SK-N-SH (cell line): ENCODE measurements at regions not wholly inside any gene's neighbourhood (a gene's known extent, or its start where the extent isn't known, plus 50 kb on each side); places are given as distances from the start of the nearest gene placed in this dataset.

ENCODE experiments used
- CTCF ChIA-PET: fragments of 300-600, 350-600 bp; formaldehyde crosslinking; extraction: SDS; loops from one replicate; lab custom pipeline; 2021; lab: Yijun Ruan, JAX
- POLR2A ChIA-PET: fragments of 350-600 bp; sonication (Branson Sonifier 250); formaldehyde crosslinking; extraction: SDS; loops from one replicate; lab custom pipeline; 2020; ENCODE audit warnings: antibody characterized with exemption, inconsistent platforms; lab: Yijun Ruan, JAX
- DNase-seq: peaks from one replicate; pipeline ENCODE4 v3.0.0; 2012
- H2AFZ ChIP-seq: fragments of 200-600 bp; sonication (generic); 2 replicates; pipeline ENCODE4 v1.8.1; 2016; ENCODE audit warnings: antibody characterized with exemption, mild to moderate bottlenecking, low read depth
- H3F3A ChIP-seq: fragments of 200-600 bp; sonication (generic); replicated peaks from 2 replicates; pipeline ENCODE3; 2016; ENCODE audit warnings: antibody characterized with exemption, mild to moderate bottlenecking; ENCODE audit not compliant: insufficient read depth
- H3K27ac ChIP-seq, 2 experiments: fragments of 200-500 bp in 1 of 2; fragments of 200-600 bp in 1 of 2; sonication (Bioruptor generic) in 1 of 2; sonication (generic), shearing (Covaris generic) in 1 of 2; 2 replicates each; pipeline versions ENCODE4 v1.5.1 to v1.6.1; 2014 to 2016; ENCODE audit warnings: low read depth in 2 of 2, inconsistent platforms in 1 of 2, low read length in 1 of 2, mild to moderate bottlenecking in 1 of 2, mixed read lengths in 1 of 2
- H3K27me3 ChIP-seq: fragments of 200-600 bp; sonication (generic), shearing (Covaris generic); 2 replicates; pipeline ENCODE4 v1.6.1; 2016; ENCODE audit warnings: mixed run types; ENCODE audit not compliant: insufficient read depth
- H3K36me3 ChIP-seq, 2 experiments: fragments of 200-500 bp in 1 of 2; fragments of 200-600 bp in 1 of 2; sonication (Bioruptor generic) in 1 of 2; sonication (generic) in 1 of 2; replicated peaks in 1 of 2; 2 replicates each; pipeline versions ENCODE3 to v1.5.1; 2014 to 2016; ENCODE audit warnings: low read length in 1 of 2, mild to moderate bottlenecking in 1 of 2; ENCODE audit not compliant: insufficient read depth in 2 of 2, control insufficient read depth in 1 of 2
- H3K4me1 ChIP-seq, 2 experiments: fragments of 200-500 bp in 1 of 2; fragments of 200-600 bp in 1 of 2; sonication (Bioruptor generic) in 1 of 2; sonication (generic), shearing (Covaris generic) in 1 of 2; 2 replicates each; pipeline versions ENCODE4 v1.5.1 to v1.6.1; 2014 to 2016; ENCODE audit warnings: low read depth in 1 of 2, low read length in 1 of 2, mixed run types in 1 of 2; ENCODE audit not compliant: insufficient read depth in 2 of 2, control insufficient read depth in 1 of 2
- H3K4me2 ChIP-seq: fragments of 200-600 bp; sonication (generic), shearing (Covaris generic); 2 replicates; pipeline ENCODE4 v1.6.1; 2017; ENCODE audit warnings: mixed run types
- H3K4me3 ChIP-seq, 2 experiments: fragments of 200-500 bp in 1 of 2; fragments of 200-600 bp in 1 of 2; sonication (Bioruptor generic) in 1 of 2; sonication (generic), shearing (Covaris generic) in 1 of 2; 2 replicates each; pipeline versions ENCODE4 v1.5.1 to v1.8.1; 2014 to 2016; ENCODE audit warnings: low read depth in 2 of 2, inconsistent platforms in 1 of 2, low read length in 1 of 2, mild to moderate bottlenecking in 1 of 2, mixed read lengths in 1 of 2, moderate library complexity in 1 of 2
- H3K79me2 ChIP-seq: fragments of 200-600 bp; sonication (generic); 2 replicates; pipeline ENCODE4 v1.8.1; 2017; ENCODE audit warnings: mild to moderate bottlenecking; ENCODE audit not compliant: insufficient read depth
- H3K9ac ChIP-seq: fragments of 200-600 bp; sonication (generic); 2 replicates; pipeline ENCODE4 v1.6.1; 2017; ENCODE audit warnings: mixed run types
- H3K9me2 ChIP-seq: fragments of 200-600 bp; sonication (generic); 2 replicates; pipeline ENCODE4 v1.6.1; 2017; ENCODE audit warnings: mixed run types
- H3K9me3 ChIP-seq: fragments of 200-600 bp; sonication (generic); 2 replicates; pipeline ENCODE4 v1.6.1; 2017; ENCODE audit warnings: mixed run types, mild to moderate bottlenecking, moderate library complexity
- H4K20me1 ChIP-seq: fragments of 200-600 bp; sonication (generic); 2 replicates; pipeline ENCODE4 v1.6.1; 2017; ENCODE audit warnings: mild to moderate bottlenecking, mixed run types; ENCODE audit not compliant: insufficient read depth
- CHD2 ChIP-seq: fragments of 150-350 bp; IDR thresholded peaks from 2 replicates; pipeline ENCODE4 v1.6.1; 2018; ENCODE audit warnings: low read length; ENCODE audit not compliant: partially characterized antibody
- CTCF ChIP-seq: fragments of 200-600 bp; sonication (generic); IDR thresholded peaks from 2 replicates; pipeline ENCODE4 v1.6.1; 2017; ENCODE audit warnings: antibody characterized with exemption, mild to moderate bottlenecking, moderate library complexity
- ELF1 ChIP-seq: IDR thresholded peaks from 2 replicates; pipeline ENCODE4 v1.4.0; 2012
- EP300 ChIP-seq, 2 experiments: IDR thresholded peaks; 2 replicates each; pipeline versions ENCODE4 v1.4.0 to v1.6.1; 2012; ENCODE audit warnings: borderline replicate concordance in 1 of 2, low read depth in 1 of 2, low read length in 1 of 2
- FOSL2 ChIP-seq: IDR thresholded peaks from 2 replicates; pipeline ENCODE4 v1.4.0; 2012; ENCODE audit warnings: low read depth, mild to moderate bottlenecking, moderate library complexity, borderline replicate concordance
- GABPA ChIP-seq: IDR thresholded peaks from 2 replicates; pipeline ENCODE4 v1.4.0; 2012; ENCODE audit warnings: low read depth, mild to moderate bottlenecking
- GATA2 ChIP-seq: sonication (generic); formaldehyde crosslinking; IDR thresholded peaks from 2 replicates; pipeline ENCODE4 v1.5.0; 2020; ENCODE audit warnings: mild to moderate bottlenecking, missing genetic modification reagents
- JUND ChIP-seq: IDR thresholded peaks from 2 replicates; pipeline ENCODE4 v1.4.0; 2012
- MEF2A ChIP-seq: IDR thresholded peaks from 2 replicates; pipeline ENCODE4 v1.4.0; 2012; ENCODE audit warnings: low read depth, borderline replicate concordance
- PBX3 ChIP-seq: IDR thresholded peaks from 2 replicates; pipeline ENCODE4; 2012
- POLR2AphosphoS5 ChIP-seq: IDR thresholded peaks from 2 replicates; pipeline ENCODE4 v1.6.1; 2012; ENCODE audit warnings: low read depth, low read length
- RAD21 ChIP-seq: IDR thresholded peaks from 2 replicates; pipeline ENCODE4 v1.6.1; 2012; ENCODE audit warnings: mild to moderate bottlenecking, low read length
- RCOR1 ChIP-seq: fragments of 150-350 bp; IDR thresholded peaks from 2 replicates; pipeline ENCODE4 v1.6.1; 2017; ENCODE audit warnings: antibody characterized with exemption, low read length
- SIN3A ChIP-seq: IDR thresholded peaks from 2 replicates; pipeline ENCODE4 v1.6.1; 2012; ENCODE audit warnings: low read depth, mild to moderate bottlenecking, low read length, moderate library complexity, borderline replicate concordance
- TAF1 ChIP-seq: IDR thresholded peaks from 2 replicates; pipeline ENCODE4 v1.6.1; 2012; ENCODE audit warnings: low read depth, mild to moderate bottlenecking, low read length, moderate library complexity, borderline replicate concordance
- TCF12 ChIP-seq: IDR thresholded peaks from 2 replicates; pipeline ENCODE4 v1.4.0; 2012
- TEAD4 ChIP-seq: IDR thresholded peaks from 2 replicates; pipeline ENCODE4 v1.4.0; 2012; ENCODE audit warnings: mild to moderate bottlenecking, borderline replicate concordance; ENCODE audit not compliant: insufficient read depth
- USF1 ChIP-seq: IDR thresholded peaks from 2 replicates; pipeline ENCODE4 v1.4.0; 2012; ENCODE audit warnings: low read depth, borderline replicate concordance
- YY1 ChIP-seq: IDR thresholded peaks from 2 replicates; pipeline ENCODE4 v1.4.0; 2012; ENCODE audit warnings: low read depth, mild to moderate bottlenecking
- WGBS: methylation state at CpG from one replicate; pipeline ENCODE4 v1.1.6; 2017; ENCODE audit warnings: low lambda C conversion rate; 5-methylcytosine and 5-hydroxymethylcytosine counted together

GRCh38 chr18:9000733-9001132 lies 101.8 kb upstream of the NDUFV2 start:
- Histone ChIP-seq H3K9me2 (no peaks in the 10 kb centered on the region), H3K4me2 (no peak overlapping the region), H3K9ac (no peak overlapping the region), H3K4me3 (no peak overlapping the region), H3K9me3 (no peaks in the 10 kb centered on the region), H3F3A (peaks cover 9% of the 10 kb centered on the region), H2AFZ (no peak overlapping the region), H3K79me2 (no peaks in the 10 kb centered on the region), H3K36me3 (no peaks in the 10 kb centered on the region), H3K27ac (no peak overlapping the region), H4K20me1 (no peaks in the 10 kb centered on the region), H3K4me1 (no peaks in the 10 kb centered on the region), H3K27me3 (no peaks in the 10 kb centered on the region)
- no peak for DNase-seq
- TF ChIP-seq PBX3 = no peak
- no peak for TF ChIP-seq GABPA
- TF ChIP-seq CTCF = no peak
- TF ChIP-seq POLR2AphosphoS5 = no peak
- no peak for TF ChIP-seq ELF1
- no peak for TF ChIP-seq JUND
- no peak for TF ChIP-seq TCF12
- TF ChIP-seq GATA2 = no peak
- 82% methylated on average over 5 of the region's 5 CpGs for WGBS
- POLR2A ChIA-PET = no interaction called here
- CTCF ChIA-PET = interaction anchor here (0.7 to 2.5 kb wide), 3 partner anchors 9 to 18 kb away, joined by 3 to 12 read pairs (median 7); no protein-coding TSS in a partner anchor

- H3K27ac ChIP-seq = no peak overlapping the region
- DNase-seq = no peak
- TF ChIP-seq YY1 (no peak), USF1 (no peak), MEF2A (no peak), PBX3 (no peak), RAD21 (no peak), RCOR1 (no peak), CHD2 (no peak), EP300 (IDR thresholded peaks at IDR 0.05; ENCODE audit: borderline replicate concordance in 1 of 2, low read depth in 1 of 2, low read length in 1 of 2) (no peak), SIN3A (no peak), POLR2AphosphoS5 (no peak), FOSL2 (no peak), TEAD4 (no peak), TAF1 (no peak), JUND (no peak), ELF1 (no peak)
- H3K4me3 ChIP-seq = no peak overlapping the region
- no peak overlapping the region for H2AFZ ChIP-seq
- WGBS = 72% methylated on average over 3 of the region's 3 CpGs
- H3K27me3 ChIP-seq = no peaks in the 10 kb centered on the region
- CTCF ChIA-PET = interaction anchor here (0.9 kb wide), 1 partner anchor 14 kb away, joined by 4 read pairs; no protein-coding TSS in a partner anchor
- no peaks in the 10 kb centered on the region for H3K9me3 ChIP-seq
- POLR2A ChIA-PET = no interaction called here
- no peak overlapping the region for H3K4me2 ChIP-seq
- no peaks in the 10 kb centered on the region for H3K36me3 ChIP-seq
- H3K9me2 ChIP-seq = no peaks in the 10 kb centered on the region
- H3K9ac ChIP-seq = no peak overlapping the region
- H3K79me2 ChIP-seq = no peaks in the 10 kb centered on the region
- no peaks in the 10 kb centered on the region for H4K20me1 ChIP-seq
- peaks cover 9% of the 10 kb centered on the region for H3F3A ChIP-seq
- no peaks in the 10 kb centered on the region for H3K4me1 ChIP-seq
Measured at GRCh38 chr18:9001209-9001608, 101.3 kb upstream of the NDUFV2 start.
